Activated T-cell treated with anti-CD3 and anti-CD28 coated beads for 1 hour (primary cell): ENCODE measurements at regions not wholly inside any gene's neighbourhood (a gene's known extent, or its start where the extent isn't known, plus 50 kb on each side); places are given as distances from the start of the nearest gene placed in this dataset.

Source experiments
- DNase-seq: peaks from one replicate; pipeline ENCODE4 v3.0.0-alpha.2; 2020; ENCODE audit warnings: low read depth

GRCh38 chr10:128877141-128877540 lies 589.9 kb upstream of the MGMT start:
- DNase-seq, result no peak

- DNase-seq, result no peak
These were observed 589.1 kb upstream of the MGMT start for GRCh38 chr10:128877936-128878335.

- no peak for DNase-seq
These were observed 588.0 kb upstream of the MGMT start for GRCh38 chr10:128879030-128879429.

- DNase-seq, result no peak
These were observed 587.5 kb upstream of the MGMT start for GRCh38 chr10:128879441-128880140.

GRCh38 chr10:128880159-128880725 lies 586.8 kb upstream of the MGMT start:
- DNase-seq, result no peak

- no peak for DNase-seq
These were observed 586.0 kb upstream of the MGMT start for GRCh38 chr10:128881086-128881485.

GRCh38 chr10:128883231-128884032 lies 583.6 kb upstream of the MGMT start:
- DNase-seq, result no peak

GRCh38 chr10:128884033-128884425 lies 583.0 kb upstream of the MGMT start:
- DNase-seq, result no peak

GRCh38 chr10:128884496-128885072 lies 582.5 kb upstream of the MGMT start:
- DNase-seq, result no peak

- DNase-seq, result no peak
These were observed 581.2 kb upstream of the MGMT start for GRCh38 chr10:128885573-128886555.

GRCh38 chr10:128887856-128888255 lies 579.2 kb upstream of the MGMT start:
- no peak for DNase-seq

- DNase-seq, result no peak
These were observed 575.0 kb upstream of the MGMT start for GRCh38 chr10:128892005-128892404.

GRCh38 chr10:128894641-128895040 lies 572.4 kb upstream of the MGMT start:
- DNase-seq, result no peak

- no peak for DNase-seq
These were observed 571.6 kb upstream of the MGMT start for GRCh38 chr10:128895473-128895872.

GRCh38 chr10:128896116-128896795 lies 570.8 kb upstream of the MGMT start:
- DNase-seq, result no peak

- DNase-seq, result no peak
These were observed 570.1 kb upstream of the MGMT start for GRCh38 chr10:128896963-128897362.

- DNase-seq, result no peak
These were observed 569.5 kb upstream of the MGMT start for GRCh38 chr10:128897401-128898129.

GRCh38 chr10:128898133-128898915 lies 568.7 kb upstream of the MGMT start:
- DNase-seq, result no peak

- no peak for DNase-seq
These were observed 568.2 kb upstream of the MGMT start for GRCh38 chr10:128898916-128899195.

- DNase-seq, result no peak
These were observed 566.6 kb upstream of the MGMT start for GRCh38 chr10:128900456-128900855.
